ENCODE measurements at regions not wholly inside any gene's neighbourhood (a gene's known extent, or its start where the extent isn't known, plus 50 kb on each side); places are given as distances from the start of the nearest gene placed in this dataset.

GRCh38 chr2:234601213-234601612 is 104.3 kb upstream of the ARL4C start:
- no peak for DNase-seq (ENCODE audit: low spot score)

GRCh38 chr2:234597576-234597861 is 100.6 kb upstream of the ARL4C start:
- DNase-seq (ENCODE audit: low spot score) = no peak

DNA sequence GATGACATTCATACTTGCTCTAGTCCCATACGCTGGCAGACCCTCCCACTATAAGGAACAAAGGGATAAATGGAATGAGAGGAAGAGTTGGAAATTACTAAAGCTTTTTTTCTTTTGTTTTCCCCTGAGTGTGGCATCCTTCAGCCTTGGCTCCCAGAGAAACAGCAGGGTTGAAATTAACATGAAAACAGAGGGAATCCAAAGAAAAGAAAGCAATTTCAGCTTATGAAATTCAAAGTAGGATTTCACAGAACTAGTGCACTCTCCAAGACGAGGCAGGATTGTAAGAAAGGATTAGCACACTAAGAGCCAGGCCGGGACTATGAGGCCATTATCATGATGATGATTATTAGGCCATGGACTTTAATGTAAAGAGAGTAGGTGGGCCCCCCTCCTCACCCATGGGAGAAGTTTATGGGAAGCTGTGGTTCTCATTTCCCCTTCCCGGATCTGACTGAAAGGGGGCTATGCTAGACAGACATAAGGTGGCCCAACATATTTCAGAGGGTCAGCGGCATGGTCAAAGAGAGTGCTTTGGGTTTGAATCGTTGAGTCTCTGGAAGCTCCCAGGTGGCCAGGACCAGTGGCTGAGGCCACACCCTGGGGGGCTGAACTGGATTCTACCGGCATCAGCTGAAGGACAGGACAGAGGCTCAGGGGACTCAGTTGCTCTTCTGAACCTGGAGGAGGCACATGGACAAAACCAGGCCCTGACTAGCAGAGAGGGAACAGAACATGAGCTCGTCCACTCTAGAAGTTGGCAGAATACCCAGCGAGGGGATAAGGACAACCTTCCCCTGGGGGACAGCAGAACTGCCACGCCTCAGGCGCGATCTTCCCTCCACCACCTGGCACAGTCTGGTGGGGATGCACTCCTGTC is 100.1 kb upstream of the ARL4C start:
- DNase-seq (ENCODE audit: low spot score) = no peak

DNA sequence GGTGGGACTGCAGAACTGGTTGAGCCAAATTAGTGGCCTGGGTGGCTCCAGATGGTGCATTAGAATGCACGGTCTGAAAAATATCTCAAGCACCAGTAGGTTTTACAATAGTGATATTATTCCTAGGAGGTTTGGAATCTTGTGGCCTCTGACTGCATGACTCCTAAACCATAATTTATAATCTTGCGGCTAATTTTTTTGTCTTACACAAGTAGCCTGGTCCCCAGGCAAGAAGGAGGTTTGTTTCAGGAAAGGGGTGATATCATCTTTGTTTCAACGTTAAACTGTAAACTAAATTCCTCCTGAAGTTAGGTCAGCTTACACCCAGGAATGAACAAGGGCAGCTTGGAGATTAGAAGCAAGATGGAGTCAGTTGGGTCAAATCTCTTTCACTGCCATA is 98.9 kb upstream of the ARL4C start:
- peak; percentile 42 for DNase-seq (ENCODE audit: low spot score)

GRCh38 chr2:234594715-234595114 is 97.8 kb upstream of the ARL4C start:
- DNase-seq (ENCODE audit: low spot score) = no peak

DNA sequence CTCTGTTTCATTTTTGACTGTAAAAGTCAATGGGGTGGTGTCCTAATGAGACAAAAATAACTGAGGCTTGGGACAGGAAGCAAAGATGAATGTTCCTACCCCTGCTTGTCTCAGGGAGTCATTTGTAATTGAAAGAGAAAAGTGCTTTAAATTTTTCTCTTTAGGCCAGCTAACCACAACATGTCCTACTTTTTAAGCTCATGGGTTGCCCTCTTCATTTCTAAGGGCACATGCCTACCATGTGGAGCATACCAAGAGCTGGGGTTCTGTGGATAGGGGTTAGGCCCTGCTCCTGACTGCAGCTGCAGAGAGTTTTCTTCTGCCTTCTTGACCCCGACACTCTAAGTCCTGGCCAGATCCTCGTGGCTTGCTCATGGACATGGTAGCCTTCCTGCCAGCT is 96.8 kb upstream of the ARL4C start:
- DNase-seq (ENCODE audit: low spot score) = no peak

DNA sequence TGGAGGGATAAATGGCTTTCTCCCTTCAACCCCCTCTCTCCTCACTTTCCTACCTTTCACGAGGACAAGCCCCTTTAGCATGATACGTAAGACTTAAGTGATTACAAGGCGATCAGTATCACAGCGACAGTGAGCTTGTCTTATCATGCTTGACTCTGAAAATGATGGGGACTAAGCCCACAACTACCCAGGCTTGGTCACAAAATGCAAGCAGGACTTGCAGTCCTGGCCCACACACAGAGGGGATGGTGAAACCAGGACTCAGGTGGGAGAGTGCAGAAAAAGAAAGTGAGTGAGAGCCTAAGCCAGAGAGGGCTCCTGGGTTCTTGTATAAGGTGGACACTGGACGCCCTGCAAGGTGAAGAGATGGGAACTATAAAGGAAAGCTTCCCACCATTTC is 95.7 kb upstream of the ARL4C start:
- no peak for DNase-seq (ENCODE audit: low spot score)

GRCh38 chr2:234590076-234590475 is 93.2 kb upstream of the ARL4C start:
- no peak for DNase-seq (ENCODE audit: low spot score)

DNA sequence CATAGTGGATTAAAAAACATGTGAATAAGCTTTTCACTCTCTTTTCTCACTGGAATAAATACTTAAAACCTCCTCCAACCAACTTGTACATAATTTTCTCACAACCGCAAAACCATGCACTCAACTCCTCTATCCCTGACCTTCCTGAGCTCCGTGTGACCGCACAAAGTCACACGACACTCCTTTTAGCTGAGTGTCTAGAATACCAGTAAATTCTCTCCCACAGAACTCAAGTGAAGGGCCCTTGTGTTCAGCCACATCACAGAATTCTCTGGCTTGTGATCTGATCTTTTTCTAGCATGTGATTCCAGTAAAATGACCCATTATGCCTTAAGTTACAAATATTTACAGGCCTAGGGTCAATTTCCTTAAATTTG is 91.2 kb upstream of the ARL4C start:
- no peak for DNase-seq (ENCODE audit: low spot score)

GRCh38 chr2:234587341-234588053 is 90.6 kb upstream of the ARL4C start:
- DNase-seq (ENCODE audit: low spot score) = peak; percentile 20

DNA sequence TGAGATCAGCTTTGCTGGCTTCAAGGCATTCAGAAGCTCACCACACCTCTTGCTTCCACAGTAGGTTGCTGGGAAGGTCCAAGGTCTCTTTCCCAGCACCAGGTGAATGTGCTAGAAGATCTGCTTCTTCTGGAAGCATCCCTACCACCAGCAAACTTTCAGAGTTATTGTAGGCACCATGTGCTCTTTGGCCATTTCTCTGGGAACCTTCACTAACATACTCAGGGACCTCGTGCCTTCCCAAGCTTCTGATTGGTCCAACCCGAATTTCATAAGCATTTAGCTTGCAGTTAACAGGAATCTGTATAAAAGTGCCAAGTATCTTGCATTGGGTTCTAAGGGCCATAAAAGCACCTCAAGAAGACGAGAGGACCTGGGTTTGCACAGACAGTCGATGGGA is 86.5 kb upstream of the ARL4C start:
- DNase-seq (ENCODE audit: low spot score) = no peak

DNA sequence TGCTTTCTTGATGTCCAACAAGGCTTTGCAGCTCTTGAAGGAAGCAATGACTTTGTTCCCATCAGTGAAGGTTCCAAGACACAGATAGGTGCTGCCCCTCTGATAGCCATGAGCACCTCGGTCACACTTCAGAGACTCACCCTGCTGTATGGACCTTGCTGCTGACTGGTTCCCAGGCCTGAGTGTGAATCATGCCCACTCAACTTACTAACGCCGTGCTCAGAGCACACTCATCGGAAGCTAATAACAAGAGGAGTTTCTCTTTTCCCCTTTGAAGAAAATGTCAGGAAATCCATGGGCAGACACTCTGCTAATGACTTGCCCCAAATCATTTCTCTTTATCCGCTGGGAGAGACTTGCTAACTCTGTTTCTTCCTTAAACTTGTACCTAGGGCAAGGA is 83.8 kb upstream of the ARL4C start:
- no peak for DNase-seq (ENCODE audit: low spot score)

- DNase-seq (ENCODE audit: low spot score) = peak; percentile 33
Measured at GRCh38 chr2:234579231-234579962, 82.5 kb upstream of the ARL4C start.

- DNase-seq (ENCODE audit: low spot score) = no peak
Measured at GRCh38 chr2:234578389-234578788, 81.5 kb upstream of the ARL4C start.

DNA sequence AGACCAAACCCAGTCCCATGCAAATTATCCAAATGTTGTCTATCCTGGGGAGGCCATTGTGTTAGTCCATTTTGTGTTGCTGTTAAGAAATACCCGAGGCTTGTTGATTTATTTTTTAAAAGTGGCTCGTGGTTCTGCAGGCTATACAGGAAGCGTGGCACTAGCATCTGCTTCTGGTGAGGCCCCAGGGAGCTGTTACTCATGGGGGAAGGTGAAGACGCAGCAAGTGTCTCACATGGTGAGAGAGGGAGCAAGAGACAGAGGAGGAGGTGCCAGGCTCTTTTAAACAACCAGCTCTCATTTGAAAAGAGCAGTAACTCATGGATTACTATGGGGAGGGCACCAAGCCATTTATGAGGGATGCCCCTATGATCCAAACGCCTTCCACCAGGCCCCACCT is 80.3 kb upstream of the ARL4C start:
- no peak for DNase-seq (ENCODE audit: low spot score)

GRCh38 chr2:234571620-234572407 is 74.9 kb upstream of the ARL4C start:
- DNase-seq (ENCODE audit: low spot score) = no peak

- DNase-seq (ENCODE audit: low spot score) = no peak
Measured at GRCh38 chr2:234570476-234570875, 73.6 kb upstream of the ARL4C start.

- no peak for DNase-seq (ENCODE audit: low spot score)
Measured at GRCh38 chr2:234569776-234570430, 73.0 kb upstream of the ARL4C start.

DNA sequence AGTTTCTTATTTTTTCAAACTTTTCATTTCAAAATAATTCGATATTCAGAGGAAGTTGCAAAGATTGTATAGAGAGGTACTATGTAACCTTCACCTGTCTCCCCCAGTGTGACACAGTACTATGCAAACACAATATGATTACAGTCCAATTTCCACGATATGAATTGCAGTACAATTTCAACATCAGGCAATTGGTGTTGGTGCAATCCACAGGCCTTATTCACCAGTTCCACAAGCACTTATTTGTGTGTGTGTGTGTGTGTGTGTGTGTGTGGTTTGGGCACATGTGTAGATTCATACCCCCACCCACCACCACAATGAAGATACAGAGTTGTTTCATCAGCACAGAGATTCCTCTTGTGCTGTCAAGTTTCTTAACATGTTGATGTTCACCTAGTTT is 69.7 kb upstream of the ARL4C start:
- DNase-seq (ENCODE audit: low spot score) = no peak

- no peak for DNase-seq (ENCODE audit: low spot score)
Measured at GRCh38 chr2:234565842-234566619, 69.2 kb upstream of the ARL4C start.

DNA sequence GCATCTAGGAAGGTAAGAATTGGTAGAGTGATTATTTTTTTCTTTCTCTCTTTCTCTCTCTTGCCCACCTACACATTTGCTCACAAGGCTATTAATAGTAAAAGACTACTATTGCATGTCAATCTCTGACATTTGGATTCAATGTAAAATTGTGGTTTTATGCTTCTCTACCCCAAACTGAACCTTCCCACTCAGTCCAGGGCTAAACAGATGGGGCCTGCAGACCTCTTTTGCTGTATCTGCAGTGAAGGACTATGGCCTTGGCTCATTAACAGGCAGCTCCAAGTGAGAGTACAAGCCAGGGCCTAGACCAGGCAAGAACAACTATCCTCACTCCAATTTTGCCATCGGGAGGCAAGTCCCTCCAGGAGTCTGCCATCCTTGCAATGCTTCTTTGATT is 68.3 kb upstream of the ARL4C start:
- no peak for DNase-seq (ENCODE audit: low spot score)

Measured in AG08396 (cell line).